ENCODE measurements at regions not wholly inside any gene's neighbourhood (a gene's known extent, or its start where the extent isn't known, plus 50 kb on each side); places are given as distances from the start of the nearest gene placed in this dataset.

- DNase-seq (ENCODE audit: insufficient read length, low spot score) (no peak), FAIRE-seq (no peak)
- TF ChIP-seq CTCF (IDR thresholded peaks at IDR 0.05; ENCODE audit: insufficient read depth, missing control alignments) = no peak
These were observed 146.8 kb upstream of the GAP43 start for GRCh38 chr3:115476472-115476871.

GRCh38 chr3:115478359-115478758 is 145.0 kb upstream of the GAP43 start:
- no peak for DNase-seq (ENCODE audit: insufficient read length, low spot score)
- FAIRE-seq = no peak
- no peak for TF ChIP-seq CTCF (IDR thresholded peaks at IDR 0.05; ENCODE audit: insufficient read depth, missing control alignments)

GRCh38 chr3:115486880-115487279 is 136.4 kb upstream of the GAP43 start:
- no peak for TF ChIP-seq CTCF (IDR thresholded peaks at IDR 0.05; ENCODE audit: insufficient read depth, missing control alignments)
- DNase-seq (ENCODE audit: insufficient read length, low spot score) (no peak), FAIRE-seq (no peak)

- no peak for FAIRE-seq
- no peak for DNase-seq (ENCODE audit: insufficient read length, low spot score)
- TF ChIP-seq CTCF (IDR thresholded peaks at IDR 0.05; ENCODE audit: insufficient read depth, missing control alignments) = no peak
These were observed 135.3 kb upstream of the GAP43 start for GRCh38 chr3:115487968-115488367.

GRCh38 chr3:115488409-115488808 is 134.9 kb upstream of the GAP43 start:
- TF ChIP-seq CTCF (IDR thresholded peaks at IDR 0.05; ENCODE audit: insufficient read depth, missing control alignments) = no peak
- FAIRE-seq (no peak), DNase-seq (ENCODE audit: insufficient read length, low spot score) (no peak)

- DNase-seq (ENCODE audit: insufficient read length, low spot score) (no peak), FAIRE-seq (no peak)
- no peak for TF ChIP-seq CTCF (IDR thresholded peaks at IDR 0.05; ENCODE audit: insufficient read depth, missing control alignments)
These were observed 128.5 kb upstream of the GAP43 start for GRCh38 chr3:115494826-115495225.

GRCh38 chr3:115498421-115498820 is 124.9 kb upstream of the GAP43 start:
- no peak for FAIRE-seq
- TF ChIP-seq CTCF (IDR thresholded peaks at IDR 0.05; ENCODE audit: insufficient read depth, missing control alignments) = no peak
- DNase-seq (ENCODE audit: insufficient read length, low spot score) = no peak

Measured in D721Med (cell line).